DMS114 treated with DMSO at 0.1 percent for 48 hours (cell line): ENCODE measurements at regions not wholly inside any gene's neighbourhood (a gene's known extent, or its start where the extent isn't known, plus 50 kb on each side); places are given as distances from the start of the nearest gene placed in this dataset.

Source experiments
- DNase-seq: peaks from one replicate; lab custom pipeline; 2025; ENCODE audit not compliant: unreplicated experiment; lab: John Stamatoyannopoulos, UW

DNA sequence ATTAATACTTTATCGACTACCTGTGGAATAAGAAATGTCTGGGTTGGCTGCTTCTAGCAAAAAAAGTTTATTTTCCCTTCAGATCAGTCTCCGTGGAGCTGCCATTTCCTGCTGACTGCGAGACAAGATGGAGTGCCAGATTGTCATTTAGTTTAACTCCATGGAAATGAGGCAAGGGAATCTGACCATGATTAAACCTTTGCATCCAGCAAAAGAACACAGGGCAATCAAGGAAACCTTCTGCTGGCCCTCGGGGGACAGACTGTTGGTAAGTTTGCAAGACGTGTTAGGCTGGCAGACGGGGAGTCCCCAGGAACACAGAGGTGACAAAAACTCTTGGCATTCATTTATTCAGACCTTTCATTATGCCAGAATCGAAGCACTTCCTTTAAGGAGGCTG lies 52.2 kb upstream of the SPACA1 start:
- no peak for DNase-seq

DNA sequence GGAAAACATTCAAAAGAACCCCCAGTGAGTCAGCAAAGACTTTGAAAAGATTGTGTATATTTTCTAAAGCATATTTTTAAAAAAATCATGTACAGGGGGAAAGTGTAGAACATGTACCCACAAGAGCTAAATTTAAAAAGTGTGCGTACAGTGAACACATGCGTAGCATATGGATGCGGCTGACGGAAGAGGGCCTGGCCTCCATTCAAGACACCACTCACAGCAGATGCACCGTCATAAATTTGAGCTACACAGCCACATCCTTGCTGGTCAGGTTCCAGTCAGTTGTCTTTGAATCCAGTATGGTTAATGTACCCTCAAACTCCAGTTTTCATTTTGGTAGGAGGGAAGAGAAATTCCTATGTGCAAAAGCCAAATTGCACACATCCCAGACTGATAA lies 54.3 kb upstream of the SPACA1 start:
- DNase-seq = no peak

DNA sequence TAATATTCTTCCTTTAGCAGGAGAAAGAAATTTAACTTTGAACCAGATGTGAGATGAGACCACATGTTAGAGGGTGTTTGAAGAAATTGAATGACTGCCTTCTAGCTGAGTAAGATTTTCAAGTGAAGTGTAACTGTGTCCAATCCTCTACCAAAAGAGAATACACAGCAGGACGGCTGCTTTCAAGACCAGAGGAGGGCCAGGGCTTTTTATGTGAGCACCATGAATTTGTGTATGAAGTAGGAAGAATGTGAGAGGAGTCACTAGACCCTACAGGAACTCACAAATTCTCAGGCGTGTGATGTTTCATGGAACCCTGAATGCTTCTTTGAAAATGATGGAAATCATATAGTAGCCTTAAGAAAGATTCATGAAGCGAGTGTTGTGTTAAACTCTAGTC lies 56.8 kb upstream of the SPACA1 start:
- no peak for DNase-seq

DNA sequence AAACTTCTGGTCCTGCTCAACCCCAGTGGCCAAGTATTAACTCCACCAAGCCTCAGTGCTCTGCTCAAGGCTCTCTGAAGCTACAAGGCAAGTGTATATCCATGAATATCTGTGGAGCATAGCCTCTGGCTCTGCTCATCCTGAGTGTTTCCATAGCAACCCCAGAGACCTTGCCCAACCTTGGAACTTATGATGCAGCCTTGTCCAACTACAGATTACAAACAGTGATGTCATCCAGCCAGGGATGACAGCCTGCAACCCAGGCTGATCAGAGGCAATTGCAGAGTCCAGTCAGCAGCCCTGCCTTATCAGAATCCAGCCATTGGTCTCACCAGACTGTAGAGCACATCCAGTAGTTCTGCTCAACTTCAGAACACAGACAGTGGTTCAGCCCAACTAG lies 65.5 kb upstream of the SPACA1 start:
- DNase-seq = no peak

DNA sequence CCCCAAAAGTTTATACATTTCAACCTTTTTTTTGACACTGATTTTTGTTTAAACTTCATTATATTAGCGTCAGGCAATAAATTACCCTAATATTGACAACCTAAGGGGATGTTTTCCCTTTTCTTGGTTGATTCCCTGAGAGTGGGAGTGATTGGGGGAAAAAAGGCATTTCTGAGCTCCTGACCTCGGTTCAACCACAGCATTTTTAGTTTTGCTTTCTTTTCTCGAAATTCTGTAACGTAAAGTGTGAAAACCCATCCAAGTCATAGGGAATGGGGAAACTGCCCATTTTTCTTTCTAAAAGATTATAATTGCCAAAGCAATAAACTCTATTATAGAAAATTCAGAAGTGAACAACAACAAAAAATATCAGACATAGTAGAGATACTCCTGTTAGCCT lies 67.9 kb upstream of the SPACA1 start:
- DNase-seq = no peak

DNA sequence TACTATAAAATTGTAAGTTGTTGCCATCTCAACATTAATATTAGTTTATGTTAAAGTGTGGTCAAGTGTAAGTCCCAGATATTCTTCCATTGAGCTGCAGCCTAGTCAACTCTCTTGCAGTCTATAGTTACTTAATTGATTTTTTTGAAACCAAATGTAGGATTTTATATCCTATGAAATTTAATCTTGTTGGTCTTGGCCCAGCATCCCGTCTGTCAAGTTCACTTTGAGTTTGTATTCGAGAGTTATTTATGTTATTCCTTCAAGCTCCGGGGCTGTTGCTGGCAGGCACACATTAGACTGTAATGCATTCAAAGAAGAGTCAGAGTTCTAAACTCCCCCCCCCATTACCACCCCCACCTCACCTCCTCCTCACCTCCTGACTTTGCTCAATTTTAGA lies 71.0 kb upstream of the SPACA1 start:
- no peak for DNase-seq

DNA sequence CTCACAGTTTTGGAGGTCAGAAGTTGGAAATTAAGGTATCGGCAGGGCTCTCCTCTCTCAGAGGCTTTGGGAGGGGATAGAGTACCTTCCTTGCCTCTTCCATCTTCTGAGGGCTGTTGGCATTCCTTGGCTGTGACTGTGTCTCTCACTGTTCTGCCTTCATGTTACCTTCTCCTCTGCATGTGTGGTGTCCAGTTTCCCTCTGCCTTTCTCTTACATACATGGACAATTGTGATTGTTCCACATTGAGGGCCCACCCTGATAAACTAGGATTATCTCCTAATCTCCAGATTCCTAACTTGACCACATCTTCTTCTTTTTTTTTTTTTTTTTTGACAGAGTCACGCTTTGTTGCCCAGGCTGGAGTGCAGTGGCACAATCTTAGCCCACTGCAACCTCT lies 72.1 kb upstream of the SPACA1 start:
- DNase-seq = no peak

DNA sequence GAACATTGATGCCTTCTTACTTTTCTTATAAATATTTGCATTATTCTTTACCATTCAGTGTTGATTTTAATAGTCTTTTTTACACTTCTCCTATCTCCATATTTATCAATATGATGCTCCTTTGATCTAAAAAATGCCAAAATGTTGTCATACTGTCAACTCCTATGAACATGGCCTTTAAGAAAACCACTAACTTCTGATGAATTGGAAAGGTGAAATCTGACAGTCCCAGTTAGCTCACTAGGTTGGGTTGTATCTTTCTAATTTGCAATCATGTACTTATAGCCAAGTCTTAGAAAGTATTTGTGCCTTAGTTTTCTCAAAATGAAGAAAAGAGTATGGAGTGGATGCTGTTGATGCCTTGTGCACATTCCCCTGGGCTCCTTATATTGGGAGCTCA lies 75.4 kb upstream of the SPACA1 start:
- DNase-seq = no peak

DNA sequence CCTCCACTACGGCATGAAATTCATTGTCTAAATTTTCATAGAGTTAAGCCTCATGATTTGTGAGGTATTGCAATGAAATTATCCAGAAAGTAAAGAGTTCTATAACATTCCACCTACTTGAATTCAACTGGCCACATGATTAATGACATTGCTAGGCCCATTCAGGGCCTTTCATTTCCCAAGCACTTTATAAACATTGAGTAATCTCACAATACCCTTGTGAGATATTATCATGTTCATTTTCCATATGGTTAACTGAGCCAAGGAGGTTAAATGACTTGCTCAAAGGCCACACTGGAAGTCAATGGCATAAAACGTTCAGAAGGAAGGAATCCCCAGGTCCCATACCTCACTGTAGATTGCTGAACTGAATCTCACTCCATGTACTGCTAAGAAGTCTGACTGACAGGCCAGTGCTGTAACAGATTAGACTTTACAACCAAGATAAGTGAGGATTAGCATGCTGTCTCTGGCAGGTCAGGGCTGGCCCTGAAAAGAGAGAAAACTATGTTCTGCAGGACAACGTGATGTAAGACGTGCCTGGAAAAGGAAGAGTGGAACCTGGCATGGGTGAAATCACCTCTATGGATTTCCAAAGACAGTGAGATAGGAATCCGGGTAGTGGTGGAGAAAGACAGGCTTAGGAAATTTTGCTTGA lies 75.9 kb upstream of the SPACA1 start:
- DNase-seq = no peak

DNA sequence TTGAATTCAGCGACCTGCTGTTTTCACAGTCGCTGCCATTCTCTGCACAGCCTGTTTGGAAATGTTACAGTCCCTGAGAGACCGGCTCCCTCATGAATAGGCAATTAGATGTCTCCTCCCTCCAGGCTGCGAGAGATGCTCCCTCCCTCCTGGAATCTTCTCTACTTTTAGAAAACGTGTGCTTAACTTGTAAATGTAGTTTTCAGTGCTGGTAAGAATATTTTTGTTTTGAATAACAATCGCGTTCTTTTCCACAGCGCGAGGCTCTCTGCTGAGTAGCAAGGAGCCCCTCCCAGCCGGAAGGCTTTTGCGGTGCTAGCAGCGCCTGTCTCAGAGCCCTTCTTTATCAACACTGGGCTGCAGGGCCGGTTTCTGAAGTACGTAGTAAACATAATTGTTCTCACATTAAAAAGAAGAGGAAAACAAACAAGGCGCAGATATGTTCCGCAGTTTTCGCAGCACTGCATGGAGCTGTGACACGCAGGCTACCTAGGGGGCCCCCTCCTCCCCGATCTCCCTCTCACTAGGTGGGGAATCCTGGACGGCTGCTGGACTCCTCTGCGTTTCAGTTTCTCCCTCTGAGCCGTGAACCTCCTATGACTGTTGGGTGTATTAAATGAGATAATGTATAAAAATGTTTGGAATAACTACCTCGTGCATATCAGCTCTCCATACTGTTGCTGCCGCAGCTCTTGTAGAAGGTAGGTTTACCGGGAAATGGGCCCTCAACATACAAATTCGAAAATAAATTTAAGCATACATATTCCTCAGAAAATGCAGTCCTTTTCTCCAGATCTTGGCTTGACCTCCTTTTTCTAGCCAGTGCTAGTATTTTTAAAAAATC lies 79.0 kb upstream of the SPACA1 start:
- DNase-seq = no peak

DNA sequence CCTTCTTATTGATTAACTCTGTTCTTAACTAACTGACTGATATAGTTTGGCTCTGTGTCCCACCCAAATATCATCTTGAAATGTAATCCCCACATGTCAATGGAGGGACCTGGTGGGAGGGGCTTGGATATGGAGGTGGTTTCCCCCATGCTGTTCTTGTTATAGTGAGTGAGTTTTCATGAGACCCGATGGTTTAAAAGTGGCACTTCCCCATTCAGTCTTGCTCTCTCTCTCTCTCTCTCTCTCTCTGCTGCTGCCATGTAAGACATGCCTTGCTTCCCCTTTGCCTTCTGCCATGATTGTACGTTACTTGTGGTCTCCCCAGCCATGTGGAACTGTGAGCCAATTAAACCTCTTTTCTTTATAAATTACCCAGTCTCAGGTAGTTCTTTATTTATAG lies 81.8 kb upstream of the SPACA1 start:
- no peak for DNase-seq

DNA sequence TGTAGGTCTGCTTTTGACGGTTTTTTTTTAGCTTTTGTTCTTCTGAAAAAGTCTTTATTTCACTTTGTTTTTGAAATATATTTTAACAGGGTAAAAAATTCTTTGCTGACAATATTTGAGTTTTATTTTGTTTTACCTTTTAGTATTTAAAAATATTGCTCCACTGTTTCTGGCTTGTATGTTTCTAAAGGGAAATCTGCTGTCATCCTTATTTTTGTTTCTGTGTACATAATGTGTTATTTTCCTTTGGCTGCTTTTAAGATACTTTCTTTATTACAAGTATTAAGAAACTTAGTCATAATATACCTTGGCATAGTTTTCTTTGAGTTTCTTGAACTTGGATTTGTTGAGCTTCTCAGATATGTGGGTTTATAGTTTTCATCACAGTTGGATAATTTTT lies 88.6 kb upstream of the SPACA1 start:
- DNase-seq = no peak

DNA sequence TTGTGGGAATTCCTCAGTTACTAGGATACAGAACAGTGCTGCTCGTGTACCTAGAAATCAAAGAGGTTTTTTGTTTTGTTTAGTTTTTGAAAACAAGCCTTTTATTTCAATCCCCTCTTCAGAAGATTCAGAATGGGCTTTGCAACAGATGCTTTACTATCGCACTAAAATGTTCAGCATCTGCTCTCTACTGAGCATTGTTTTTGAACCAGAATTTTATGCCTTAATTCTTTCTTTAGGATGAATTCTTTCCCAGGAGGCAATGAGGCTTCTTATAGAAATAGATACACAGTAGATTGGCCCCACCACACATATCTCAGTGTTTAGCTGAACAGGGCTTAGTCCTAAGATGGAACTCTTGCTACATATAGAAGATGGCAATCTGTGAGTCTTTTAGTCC lies 95.9 kb upstream of the SPACA1 start:
- DNase-seq = no peak

DNA sequence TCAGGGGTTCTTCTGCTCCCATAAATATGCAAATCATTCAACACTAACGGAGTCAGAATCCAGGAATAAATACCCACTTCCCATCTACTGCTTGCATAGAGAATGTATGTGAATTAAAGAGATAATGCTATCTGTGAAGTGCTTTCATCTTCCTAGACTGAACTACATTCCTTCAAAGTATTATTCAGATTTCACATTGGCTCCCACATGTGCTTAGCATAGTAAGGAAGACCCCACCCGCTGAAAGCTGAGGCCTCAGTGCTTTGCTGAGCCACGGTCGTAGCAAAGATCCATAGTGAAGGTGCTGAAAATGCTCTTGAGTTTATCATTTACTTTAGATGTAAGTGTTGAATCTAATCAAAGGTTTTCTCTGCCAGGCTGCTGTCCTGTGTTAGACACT lies 97.0 kb upstream of the SPACA1 start:
- no peak for DNase-seq

DNA sequence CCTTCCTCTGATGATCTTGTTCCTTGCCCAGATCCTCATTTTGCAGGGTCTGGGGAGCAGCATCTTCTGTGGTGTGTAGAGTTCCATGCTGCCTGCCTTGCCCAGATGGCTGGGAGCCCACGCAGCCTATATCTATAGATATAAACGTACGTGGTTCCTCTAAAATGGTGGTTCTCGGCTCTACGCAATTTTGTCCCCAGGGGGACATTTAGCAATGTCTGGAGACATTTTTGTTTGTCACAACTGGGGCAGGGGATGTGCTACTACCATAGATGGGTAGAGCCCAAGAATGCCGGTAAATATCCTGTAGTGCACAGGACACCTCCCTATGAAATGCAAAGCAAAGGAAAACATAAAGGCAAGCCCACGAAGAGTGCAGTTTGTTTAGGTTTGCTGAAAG lies 98.4 kb upstream of the SPACA1 start:
- no peak for DNase-seq

DNA sequence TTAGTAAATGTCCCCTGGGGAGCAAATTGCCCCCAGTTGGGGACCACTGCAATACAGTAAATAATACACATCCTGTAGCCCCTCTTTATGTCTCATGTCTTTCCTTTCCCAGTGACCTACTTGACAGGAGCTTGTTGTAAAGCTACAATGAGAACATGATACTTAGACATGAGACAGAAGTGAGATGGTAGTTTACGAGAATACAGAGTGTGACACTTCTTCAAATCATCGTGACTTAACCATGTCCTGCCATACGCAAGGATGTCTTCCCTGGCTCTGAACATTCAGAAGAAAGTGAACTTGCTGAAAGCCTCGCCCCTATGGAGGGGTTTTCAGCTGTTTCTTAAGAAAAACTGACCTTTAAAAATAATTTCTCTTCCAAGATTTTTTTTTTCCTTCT lies 101.0 kb upstream of the SPACA1 start:
- no peak for DNase-seq

DNA sequence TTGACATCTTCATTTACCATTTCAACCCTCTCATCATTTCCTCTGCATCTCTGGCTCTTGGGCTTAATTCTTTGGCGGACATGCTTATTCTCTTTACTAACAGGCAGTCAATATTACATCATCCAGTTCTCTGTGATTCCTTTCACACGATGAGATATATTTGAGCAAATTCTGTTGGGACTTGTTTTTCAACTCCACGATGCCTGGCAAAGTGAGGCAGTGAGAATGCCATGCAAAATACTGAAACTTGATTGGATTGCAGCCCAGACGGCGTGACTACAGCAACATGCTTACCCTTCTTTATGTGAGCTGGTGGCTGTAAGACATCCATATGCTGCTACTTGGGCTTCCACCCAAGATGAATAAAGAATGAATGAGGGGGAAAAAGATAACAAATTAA lies 101.7 kb upstream of the SPACA1 start:
- DNase-seq = no peak

DNA sequence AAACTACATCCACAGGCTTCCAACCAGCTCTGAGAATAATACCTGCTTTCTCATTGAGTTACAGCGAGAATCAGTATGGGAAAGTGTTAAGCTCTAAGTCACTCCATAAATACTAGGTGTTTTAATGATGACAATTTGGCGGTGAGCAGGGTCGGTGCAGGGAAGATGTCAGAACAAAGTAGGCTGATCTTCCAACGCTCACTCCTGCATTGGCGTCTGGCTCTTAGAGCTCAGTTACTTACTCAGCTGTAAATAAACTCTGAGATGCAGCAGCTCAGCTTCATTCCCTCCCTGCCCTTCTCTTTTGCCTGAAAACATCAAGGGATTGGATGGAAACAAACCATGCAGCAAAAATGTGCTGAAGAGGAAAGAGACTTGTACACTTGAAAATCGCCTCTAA lies 102.5 kb upstream of the SPACA1 start:
- DNase-seq = no peak

DNA sequence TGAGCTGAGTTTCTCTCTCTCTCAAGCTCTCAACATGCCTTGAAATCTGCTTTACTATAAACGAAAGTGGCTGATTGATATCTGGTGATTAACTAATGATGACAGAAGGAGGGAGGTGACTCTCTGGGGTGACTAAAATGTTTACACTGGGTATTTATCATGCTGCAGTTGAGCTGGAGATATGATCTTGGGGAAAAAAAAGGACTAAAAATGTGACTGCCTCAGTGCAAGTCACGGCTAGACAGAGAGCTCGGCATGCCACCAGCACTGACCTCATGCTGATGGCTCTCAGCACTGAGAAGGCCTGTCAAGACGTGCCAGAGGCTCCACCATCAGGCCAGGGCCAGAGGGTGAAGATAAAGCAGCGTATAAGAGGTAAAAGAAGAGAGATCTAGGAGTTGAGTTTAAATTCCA lies 103.1 kb upstream of the SPACA1 start:
- DNase-seq = no peak

DNA sequence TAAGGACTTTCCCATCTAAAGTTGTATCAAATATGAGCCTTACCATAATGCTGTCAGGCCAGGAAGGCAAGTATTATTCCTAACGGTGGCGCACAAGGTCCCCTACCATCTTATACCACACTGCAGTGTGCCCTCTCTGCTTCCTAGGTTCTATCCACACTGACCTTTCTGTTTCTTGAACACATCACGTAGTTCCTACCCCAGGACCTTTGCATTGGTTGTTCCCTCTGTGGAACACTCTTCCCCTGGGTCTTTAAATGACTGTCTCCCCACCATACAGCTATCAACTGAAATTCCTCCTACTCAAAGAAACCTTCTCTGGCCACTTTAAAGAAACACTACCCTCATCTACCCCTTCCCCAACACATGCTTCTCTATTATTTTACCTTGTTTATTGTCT lies 104.5 kb upstream of the SPACA1 start:
- no peak for DNase-seq

DNA sequence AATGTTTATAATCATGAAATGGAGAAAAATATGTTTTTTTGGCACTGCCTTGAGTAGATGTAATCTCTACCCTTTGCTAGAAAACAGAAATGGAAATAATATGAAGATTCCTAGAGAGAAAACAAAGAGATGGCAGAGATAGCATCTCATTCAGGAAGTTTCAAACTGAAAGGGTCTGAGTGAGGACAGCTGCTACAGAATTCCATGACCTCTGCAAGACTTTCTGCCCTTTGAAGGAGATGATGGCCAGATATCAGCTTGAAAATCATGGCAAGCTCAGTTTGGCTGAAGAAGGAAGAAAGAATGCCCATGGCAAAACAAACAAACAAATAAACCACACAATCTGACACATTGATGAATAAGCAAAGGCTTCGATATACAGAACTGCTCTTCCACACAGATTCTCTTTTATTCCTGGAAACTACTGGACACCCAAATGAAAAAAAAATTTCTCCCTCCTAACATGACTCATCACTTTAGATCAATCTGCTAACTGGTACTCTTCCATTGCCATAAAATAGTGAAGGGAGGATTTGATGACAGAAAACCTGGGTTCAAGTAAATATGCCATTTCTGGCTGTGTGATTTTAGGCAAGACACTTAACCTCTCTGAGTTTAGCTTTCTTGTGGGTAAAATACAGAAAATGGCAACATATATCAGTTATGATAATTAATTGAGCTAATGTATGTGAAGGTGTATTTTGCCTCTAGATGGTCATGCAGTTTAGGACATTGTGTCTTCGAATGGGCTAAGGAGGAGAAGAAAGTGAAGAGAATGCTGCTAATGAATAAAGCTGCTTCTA lies 105.9 kb upstream of the SPACA1 start:
- DNase-seq = no peak

DNA sequence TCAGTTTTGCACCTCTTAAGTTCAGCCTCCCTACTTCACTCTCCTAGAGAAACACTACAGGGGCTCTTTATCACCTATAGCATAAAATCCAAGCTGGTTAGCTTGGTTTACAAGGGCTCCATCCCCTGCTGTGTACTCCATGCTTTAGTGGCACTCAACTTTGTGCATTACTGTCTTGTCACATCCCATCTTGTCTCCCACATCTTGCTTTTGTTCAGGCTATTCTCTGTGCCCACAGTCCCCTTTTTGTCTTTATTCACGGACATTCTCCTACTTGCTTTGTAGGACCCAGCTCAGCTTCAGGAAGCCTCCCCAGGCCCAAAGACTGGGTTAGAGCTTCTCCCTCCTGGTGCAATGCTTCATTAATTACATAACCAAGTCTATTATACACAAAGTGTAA lies 107.9 kb upstream of the SPACA1 start:
- DNase-seq = no peak
